ENCODE measurements at regions not wholly inside any gene's neighbourhood (a gene's known extent, or its start where the extent isn't known, plus 50 kb on each side); places are given as distances from the start of the nearest gene placed in this dataset.

- H3K36me3 ChIP-seq, result no peaks in the 10 kb centered on the region
- DNase-seq, result no peak
- no peaks in the 10 kb centered on the region for H3K27me3 ChIP-seq (ENCODE audit: insufficient read depth, low read depth, severe bottlenecking)
- no peak for TF ChIP-seq CTCF (IDR thresholded peaks at IDR 0.05; ENCODE audit: low read depth, low read length)
- H3K9me3 ChIP-seq (ENCODE audit: severe bottlenecking), result no peaks in the 10 kb centered on the region
- H3K4me3 ChIP-seq (ENCODE audit: low read depth, low read length), result no peak overlapping the region
- H3K27ac ChIP-seq, result no peak overlapping the region
Observed at GRCh38 chr6:112562301-112563231, 215.4 kb downstream of the RFPL4B start.

GRCh38 chr6:112563368-112563767, 216.2 kb downstream of the RFPL4B start:
- no peaks in the 10 kb centered on the region for H3K9me3 ChIP-seq (ENCODE audit: severe bottlenecking)
- H3K27ac ChIP-seq, result no peak overlapping the region
- no peaks in the 10 kb centered on the region for H3K36me3 ChIP-seq
- no peak for TF ChIP-seq CTCF (IDR thresholded peaks at IDR 0.05; ENCODE audit: low read depth, low read length)
- H3K27me3 ChIP-seq (ENCODE audit: insufficient read depth, low read depth, severe bottlenecking), result no peaks in the 10 kb centered on the region
- DNase-seq, result no peak
- H3K4me3 ChIP-seq (ENCODE audit: low read depth, low read length), result no peak overlapping the region

GRCh38 chr6:112568066-112568465, 220.9 kb downstream of the RFPL4B start:
- Histone ChIP-seq H3K9me3 (ENCODE audit: severe bottlenecking) (no peaks in the 10 kb centered on the region), H3K27me3 (ENCODE audit: insufficient read depth, low read depth, severe bottlenecking) (no peaks in the 10 kb centered on the region), H3K4me3 (ENCODE audit: low read depth, low read length) (no peak overlapping the region), H3K36me3 (no peaks in the 10 kb centered on the region), H3K27ac (no peak overlapping the region)
- no peak for TF ChIP-seq CTCF (IDR thresholded peaks at IDR 0.05; ENCODE audit: low read depth, low read length)
- DNase-seq, result no peak

- DNase-seq, result no peak
- Histone ChIP-seq H3K4me3 (ENCODE audit: low read depth, low read length) (no peak overlapping the region), H3K27ac (no peak overlapping the region), H3K36me3 (no peaks in the 10 kb centered on the region), H3K9me3 (ENCODE audit: severe bottlenecking) (no peaks in the 10 kb centered on the region), H3K27me3 (ENCODE audit: insufficient read depth, low read depth, severe bottlenecking) (no peaks in the 10 kb centered on the region)
- no peak for TF ChIP-seq CTCF (IDR thresholded peaks at IDR 0.05; ENCODE audit: low read depth, low read length)
Observed at GRCh38 chr6:112571488-112572270, 224.5 kb downstream of the RFPL4B start.

- Histone ChIP-seq H3K27me3 (ENCODE audit: insufficient read depth, low read depth, severe bottlenecking) (no peaks in the 10 kb centered on the region), H3K27ac (no peak overlapping the region), H3K36me3 (no peaks in the 10 kb centered on the region), H3K9me3 (ENCODE audit: severe bottlenecking) (no peaks in the 10 kb centered on the region), H3K4me3 (ENCODE audit: low read depth, low read length) (no peak overlapping the region)
- no peak for TF ChIP-seq CTCF (IDR thresholded peaks at IDR 0.05; ENCODE audit: low read depth, low read length)
- no peak for DNase-seq
Observed at GRCh38 chr6:112574190-112574589, 227.1 kb downstream of the RFPL4B start.

All from WERI-Rb-1 (cell line).